ENCODE measurements at regions not wholly inside any gene's neighbourhood (a gene's known extent, or its start where the extent isn't known, plus 50 kb on each side); places are given as distances from the start of the nearest gene placed in this dataset.

- no peaks in the 10 kb centered on the region for H3K36me3 ChIP-seq (ENCODE audit: control insufficient read depth, insufficient read depth, low read length)
- no peaks in the 10 kb centered on the region for H3K9me3 ChIP-seq (replicated peaks; ENCODE audit: control insufficient read depth, low read depth, low read length)
- H3K27me3 ChIP-seq (ENCODE audit: control insufficient read depth, insufficient read depth, low read length) = peaks cover 39% of the 10 kb centered on the region
- WGBS (ENCODE audit: insufficient coverage) = 43% methylated on average over 12 of the region's 21 CpGs
- H3K27ac ChIP-seq (ENCODE audit: low read length) = peak overlapping the region; percentile 70
- peaks cover 9% of the 10 kb centered on the region for H3K4me1 ChIP-seq (ENCODE audit: control insufficient read depth, insufficient read depth, low read length)
- peak; percentile 94 for DNase-seq
- H3K4me3 ChIP-seq (ENCODE audit: low read length) = no peak overlapping the region
These were observed 452.4 kb downstream of the BCOR start for GRCh38 chrX:39645178-39645895.

DNA sequence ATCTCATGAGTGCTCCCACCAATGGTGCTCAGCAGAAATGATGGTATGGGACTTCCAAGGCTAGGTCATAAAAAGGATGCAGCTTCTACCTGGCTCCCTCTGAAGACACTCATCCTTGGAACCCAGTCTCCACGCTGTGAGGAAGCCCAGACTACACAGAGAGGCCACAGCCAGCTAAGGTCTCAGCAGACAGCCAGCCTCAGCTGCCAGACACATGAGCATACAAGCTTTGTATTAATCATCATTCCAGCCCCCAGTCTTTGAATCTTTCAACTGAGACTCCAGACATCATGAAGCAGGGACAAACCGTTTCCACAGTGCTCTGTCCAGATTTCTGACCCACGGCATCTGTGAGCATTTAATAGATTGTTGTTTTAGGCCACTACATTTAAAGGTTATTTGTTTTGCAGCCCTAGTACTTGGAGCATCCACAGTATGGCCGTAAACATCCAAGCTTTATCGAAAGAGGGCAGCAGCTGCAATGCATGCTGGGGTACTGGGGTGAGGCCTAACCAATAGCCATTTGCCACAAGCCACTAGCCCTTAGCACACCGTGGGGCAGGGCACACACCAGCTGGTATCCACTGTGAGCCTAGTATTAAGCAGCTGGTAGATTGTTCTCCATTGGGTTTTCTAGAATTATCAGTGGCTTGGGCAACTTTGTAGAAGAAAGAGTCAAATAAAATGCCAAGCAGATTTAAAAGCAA is 449.1 kb downstream of the BCOR start:
- H3K27ac ChIP-seq (ENCODE audit: low read length) = no peak overlapping the region
- peaks cover 2% of the 10 kb centered on the region for H3K4me1 ChIP-seq (ENCODE audit: control insufficient read depth, insufficient read depth, low read length)
- 68% methylated on average over 2 of the region's 6 CpGs for whole genome bisulfite sequencing (ENCODE audit: insufficient coverage)
- DNase-seq = peak; percentile 35
- no peaks in the 10 kb centered on the region for H3K36me3 ChIP-seq (ENCODE audit: control insufficient read depth, insufficient read depth, low read length)
- no peaks in the 10 kb centered on the region for H3K9me3 ChIP-seq (replicated peaks; ENCODE audit: control insufficient read depth, low read depth, low read length)
- H3K4me3 ChIP-seq (ENCODE audit: low read length) = no peak overlapping the region
- H3K27me3 ChIP-seq (ENCODE audit: control insufficient read depth, insufficient read depth, low read length) = peaks cover 55% of the 10 kb centered on the region

DNA sequence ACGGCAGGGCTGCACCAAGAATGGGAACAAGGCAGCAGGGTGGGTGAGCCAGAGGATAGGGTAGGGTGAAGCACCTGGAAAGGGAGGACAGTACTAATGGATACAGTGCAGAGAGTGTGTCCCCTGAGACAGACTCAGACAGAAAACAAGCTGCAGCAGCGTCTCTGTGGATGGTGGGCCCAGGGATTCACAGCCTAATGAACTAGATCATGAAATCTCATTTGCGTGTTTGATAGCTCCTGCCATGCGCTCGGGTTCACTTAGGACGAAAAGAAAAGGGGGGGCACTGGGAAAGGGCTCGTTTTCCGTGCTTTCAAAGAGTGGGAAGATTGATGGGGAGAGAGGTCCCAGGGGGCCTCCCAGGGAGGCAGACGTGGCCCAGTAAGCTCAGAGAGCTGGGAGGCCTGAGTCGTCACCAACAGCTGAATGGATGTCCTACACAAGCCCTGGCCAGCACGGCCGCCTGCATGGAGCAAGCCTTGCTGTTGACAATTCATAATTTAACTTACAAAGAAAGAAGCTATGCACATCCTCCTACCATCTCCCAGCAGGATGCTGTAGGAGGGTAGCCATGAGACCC is 446.9 kb downstream of the BCOR start:
- H3K4me3 ChIP-seq (ENCODE audit: low read length) = no peak overlapping the region
- peaks cover 51% of the 10 kb centered on the region for H3K27me3 ChIP-seq (ENCODE audit: control insufficient read depth, insufficient read depth, low read length)
- no peak for DNase-seq
- no peak overlapping the region for H3K27ac ChIP-seq (ENCODE audit: low read length)
- H3K36me3 ChIP-seq (ENCODE audit: control insufficient read depth, insufficient read depth, low read length) = no peaks in the 10 kb centered on the region
- no peaks in the 10 kb centered on the region for H3K4me1 ChIP-seq (ENCODE audit: control insufficient read depth, insufficient read depth, low read length)
- WGBS (ENCODE audit: insufficient coverage) = 62% methylated on average over 8 of the region's 12 CpGs
- H3K9me3 ChIP-seq (replicated peaks; ENCODE audit: control insufficient read depth, low read depth, low read length) = no peaks in the 10 kb centered on the region

- peak; percentile 25 for DNase-seq
- no peaks in the 10 kb centered on the region for H3K4me1 ChIP-seq (ENCODE audit: control insufficient read depth, insufficient read depth, low read length)
- H3K27me3 ChIP-seq (ENCODE audit: control insufficient read depth, insufficient read depth, low read length) = peaks cover 47% of the 10 kb centered on the region
- no peaks in the 10 kb centered on the region for H3K9me3 ChIP-seq (replicated peaks; ENCODE audit: control insufficient read depth, low read depth, low read length)
- H3K4me3 ChIP-seq (ENCODE audit: low read length) = no peak overlapping the region
- H3K27ac ChIP-seq (ENCODE audit: low read length) = no peak overlapping the region
- H3K36me3 ChIP-seq (ENCODE audit: control insufficient read depth, insufficient read depth, low read length) = no peaks in the 10 kb centered on the region
- WGBS (ENCODE audit: insufficient coverage) = 55% methylated on average over 3 of the region's 5 CpGs
These were observed 445.4 kb downstream of the BCOR start for GRCh38 chrX:39652336-39652735.

DNA sequence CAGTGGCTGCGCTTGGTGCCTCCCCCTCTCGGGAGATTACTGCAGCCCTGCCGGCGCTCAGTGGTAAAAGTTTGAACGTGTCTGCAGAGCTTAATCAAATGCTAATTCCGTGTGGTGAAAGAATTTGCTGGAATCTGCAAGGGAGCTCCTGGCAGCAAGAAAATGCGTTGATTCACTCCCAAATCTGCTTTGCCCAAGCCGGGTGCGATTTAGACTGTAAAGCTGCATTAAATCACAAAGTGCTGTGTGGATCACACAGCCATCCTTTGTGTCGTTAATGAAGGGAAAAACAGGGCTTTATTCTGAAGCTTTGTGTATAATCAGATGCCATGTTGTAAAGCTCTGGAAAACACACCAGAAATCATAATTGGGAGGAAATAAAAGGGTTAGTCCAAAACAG is 444.1 kb downstream of the BCOR start:
- peak; percentile 35 for DNase-seq
- Histone ChIP-seq H3K4me1 (ENCODE audit: control insufficient read depth, insufficient read depth, low read length) (no peaks in the 10 kb centered on the region), H3K9me3 (replicated peaks; ENCODE audit: control insufficient read depth, low read depth, low read length) (no peaks in the 10 kb centered on the region), H3K27ac (ENCODE audit: low read length) (no peak overlapping the region), H3K4me3 (ENCODE audit: low read length) (no peak overlapping the region), H3K27me3 (ENCODE audit: control insufficient read depth, insufficient read depth, low read length) (peaks cover 45% of the 10 kb centered on the region), H3K36me3 (ENCODE audit: control insufficient read depth, insufficient read depth, low read length) (no peaks in the 10 kb centered on the region)
- 33% methylated on average over 2 of the region's 10 CpGs for WGBS (ENCODE audit: insufficient coverage)

DNA sequence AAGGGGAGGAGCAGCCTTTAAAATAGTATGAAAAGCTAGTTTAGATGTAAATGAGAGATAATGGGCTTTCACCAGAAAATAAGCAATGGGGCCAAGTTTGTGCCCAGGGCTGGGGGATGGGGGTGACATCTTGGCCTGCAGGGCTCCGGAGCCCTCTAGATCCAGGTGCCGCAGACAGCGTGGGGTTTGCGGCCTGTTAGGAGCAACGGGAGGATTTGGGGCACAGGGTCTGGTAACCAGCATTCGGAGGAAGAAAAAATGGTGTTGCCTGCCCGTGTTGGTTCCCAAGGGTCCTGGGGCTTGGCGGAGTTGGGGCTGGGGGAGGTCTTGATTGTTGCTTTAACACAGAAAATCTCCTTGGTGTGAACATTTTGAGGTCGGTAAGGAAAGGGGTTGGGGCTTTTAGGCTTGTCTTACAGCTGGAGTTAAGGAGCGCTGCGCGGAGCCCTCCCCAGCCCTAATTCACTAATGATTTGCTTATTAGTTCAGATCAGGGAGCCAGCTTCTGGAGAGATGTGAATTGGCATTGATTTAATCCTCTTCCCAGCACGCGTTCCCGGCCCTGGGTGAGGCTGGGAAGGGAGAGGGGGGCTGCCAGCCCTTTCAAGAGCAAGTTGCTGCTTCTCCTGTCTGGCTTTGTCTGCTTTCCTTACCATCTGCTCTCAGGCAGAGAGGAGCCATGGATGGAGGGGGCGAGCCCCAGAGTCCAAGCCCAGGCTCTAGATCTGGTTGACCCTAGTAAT is 443.4 kb downstream of the BCOR start:
- Histone ChIP-seq H3K27me3 (ENCODE audit: control insufficient read depth, insufficient read depth, low read length) (peaks cover 42% of the 10 kb centered on the region), H3K36me3 (ENCODE audit: control insufficient read depth, insufficient read depth, low read length) (no peaks in the 10 kb centered on the region), H3K4me3 (ENCODE audit: low read length) (no peak overlapping the region), H3K9me3 (replicated peaks; ENCODE audit: control insufficient read depth, low read depth, low read length) (no peaks in the 10 kb centered on the region), H3K4me1 (ENCODE audit: control insufficient read depth, insufficient read depth, low read length) (no peaks in the 10 kb centered on the region), H3K27ac (ENCODE audit: low read length) (peak overlapping the region; percentile 3)
- DNase-seq = peak; percentile 26
- WGBS (ENCODE audit: insufficient coverage) = 60% methylated on average over 7 of the region's 16 CpGs

GRCh38 chrX:39654952-39655351 is 442.8 kb downstream of the BCOR start:
- Histone ChIP-seq H3K9me3 (replicated peaks; ENCODE audit: control insufficient read depth, low read depth, low read length) (no peaks in the 10 kb centered on the region), H3K4me1 (ENCODE audit: control insufficient read depth, insufficient read depth, low read length) (no peaks in the 10 kb centered on the region), H3K4me3 (ENCODE audit: low read length) (no peak overlapping the region), H3K27me3 (ENCODE audit: control insufficient read depth, insufficient read depth, low read length) (peaks cover 44% of the 10 kb centered on the region), H3K36me3 (ENCODE audit: control insufficient read depth, insufficient read depth, low read length) (no peaks in the 10 kb centered on the region), H3K27ac (ENCODE audit: low read length) (no peak overlapping the region)
- 50% methylated on average over 2 of the region's 3 CpGs for WGBS (ENCODE audit: insufficient coverage)
- DNase-seq = no peak

- no peaks in the 10 kb centered on the region for H3K9me3 ChIP-seq (replicated peaks; ENCODE audit: control insufficient read depth, low read depth, low read length)
- H3K4me1 ChIP-seq (ENCODE audit: control insufficient read depth, insufficient read depth, low read length) = no peaks in the 10 kb centered on the region
- H3K27ac ChIP-seq (ENCODE audit: low read length) = no peak overlapping the region
- H3K36me3 ChIP-seq (ENCODE audit: control insufficient read depth, insufficient read depth, low read length) = no peaks in the 10 kb centered on the region
- H3K4me3 ChIP-seq (ENCODE audit: low read length) = no peak overlapping the region
- WGBS (ENCODE audit: insufficient coverage) = 39% methylated on average over 2 of the region's 6 CpGs
- H3K27me3 ChIP-seq (ENCODE audit: control insufficient read depth, insufficient read depth, low read length) = peaks cover 16% of the 10 kb centered on the region
- DNase-seq = no peak
These were observed 436.4 kb downstream of the BCOR start for GRCh38 chrX:39661116-39661907.

- no peak for DNase-seq
- no peaks in the 10 kb centered on the region for H3K36me3 ChIP-seq (ENCODE audit: control insufficient read depth, insufficient read depth, low read length)
- WGBS (ENCODE audit: insufficient coverage) = 53% methylated on average over 3 of the region's 3 CpGs
- no peak overlapping the region for H3K27ac ChIP-seq (ENCODE audit: low read length)
- H3K9me3 ChIP-seq (replicated peaks; ENCODE audit: control insufficient read depth, low read depth, low read length) = no peaks in the 10 kb centered on the region
- H3K27me3 ChIP-seq (ENCODE audit: control insufficient read depth, insufficient read depth, low read length) = peaks cover 38% of the 10 kb centered on the region
- peaks cover 17% of the 10 kb centered on the region for H3K4me1 ChIP-seq (ENCODE audit: control insufficient read depth, insufficient read depth, low read length)
- no peak overlapping the region for H3K4me3 ChIP-seq (ENCODE audit: low read length)
These were observed 431.8 kb downstream of the BCOR start for GRCh38 chrX:39665830-39666518.

Measured in muscle of leg (tissue), 3 donors.